H9 (cell line): ENCODE measurements at regions not wholly inside any gene's neighbourhood (a gene's known extent, or its start where the extent isn't known, plus 50 kb on each side); places are given as distances from the start of the nearest gene placed in this dataset.

Source experiments
- DNase-seq: peaks from one replicate; pipeline ENCODE4 v3.0.0-alpha.2; 2017
- H2AFZ ChIP-seq: one replicate; pipeline ENCODE4 v1.6.1; 2013; ENCODE audit warnings: mild to moderate bottlenecking, low read length, control low read depth, moderate library complexity
- H2AK5ac ChIP-seq: 2 replicates; pipeline ENCODE4 v1.6.1; 2013; ENCODE audit warnings: low read length, control low read depth, mixed read lengths; ENCODE audit not compliant: insufficient read length
- H2BK120ac ChIP-seq: one replicate; pipeline ENCODE4 v1.6.1; 2013; ENCODE audit warnings: low read depth, mild to moderate bottlenecking, low read length, control low read depth, inconsistent platforms; ENCODE audit not compliant: poor library complexity, severe bottlenecking
- H2BK12ac ChIP-seq: 2 replicates; pipeline ENCODE4 v1.6.1; 2013; ENCODE audit warnings: low read length, control low read depth, mixed read lengths, low read depth; ENCODE audit not compliant: insufficient read length
- H2BK15ac ChIP-seq: 2 replicates; pipeline ENCODE4 v1.6.1; 2013; ENCODE audit warnings: low read depth, low read length, control low read depth
- H2BK20ac ChIP-seq: one replicate; pipeline ENCODE4 v1.6.1; 2013; ENCODE audit warnings: low read depth, mild to moderate bottlenecking, low read length, control low read depth, inconsistent platforms; ENCODE audit not compliant: poor library complexity, severe bottlenecking
- H2BK5ac ChIP-seq: 2 replicates; pipeline ENCODE4 v1.6.1; 2013; ENCODE audit warnings: low read length, control low read depth, mixed read lengths; ENCODE audit not compliant: insufficient read length
- H3K14ac ChIP-seq: 2 replicates; pipeline ENCODE4 v1.6.1; 2013; ENCODE audit warnings: low read length, control low read depth; ENCODE audit not compliant: insufficient read depth
- H3K18ac ChIP-seq: 2 replicates; pipeline ENCODE4 v1.6.1; 2013; ENCODE audit warnings: low read depth, mild to moderate bottlenecking, mixed read lengths, low read length, control low read depth; ENCODE audit not compliant: insufficient read length
- H3K23ac ChIP-seq: 2 replicates; pipeline ENCODE4 v1.6.1; 2013; ENCODE audit warnings: low read length, control low read depth, mixed read lengths, low read depth; ENCODE audit not compliant: insufficient read length
- H3K23me2 ChIP-seq: 2 replicates; pipeline ENCODE4 v1.6.1; 2013; ENCODE audit warnings: low read depth, mild to moderate bottlenecking, mixed read lengths, low read length, control low read depth; ENCODE audit not compliant: insufficient read length, poor library complexity, severe bottlenecking
- H3K27ac ChIP-seq: 2 replicates; pipeline ENCODE4 v1.5.1; 2013; ENCODE audit warnings: low read length, control low read depth, mixed read lengths, low read depth; ENCODE audit not compliant: insufficient read length
- H3K27me3 ChIP-seq: 2 replicates; pipeline ENCODE4 v1.6.1; 2013; ENCODE audit warnings: low read length, control low read depth, inconsistent platforms; ENCODE audit not compliant: insufficient read depth
- H3K4ac ChIP-seq: 2 replicates; pipeline ENCODE4 v1.6.1; 2013; ENCODE audit warnings: low read depth, mild to moderate bottlenecking, control low read depth, inconsistent platforms, low read length, moderate library complexity
- H3K4me1 ChIP-seq: 2 replicates; pipeline ENCODE4 v1.6.1; 2013; ENCODE audit warnings: low read length, control low read depth, inconsistent platforms; ENCODE audit not compliant: insufficient read depth
- H3K4me2 ChIP-seq: 2 replicates; pipeline ENCODE4 v1.6.1; 2013; ENCODE audit warnings: low read length, control low read depth, mixed read lengths; ENCODE audit not compliant: insufficient read length, insufficient read depth
- H3K56ac ChIP-seq: 2 replicates; pipeline ENCODE4 v1.6.1; 2013; ENCODE audit warnings: low read depth, mild to moderate bottlenecking, mixed read lengths, low read length, control low read depth; ENCODE audit not compliant: insufficient read length
- H3K79me1 ChIP-seq: 2 replicates; pipeline ENCODE4 v1.6.1; 2013; ENCODE audit warnings: low read depth, mild to moderate bottlenecking, moderate library complexity, low read length, control low read depth, inconsistent platforms; ENCODE audit not compliant: insufficient read depth, poor library complexity, severe bottlenecking
- H3K79me2 ChIP-seq: 2 replicates; pipeline ENCODE4 v1.6.1; 2013; ENCODE audit warnings: low read length, control low read depth, inconsistent platforms; ENCODE audit not compliant: insufficient read depth
- H3K9ac ChIP-seq: 2 replicates; pipeline ENCODE4 v1.6.1; 2013; ENCODE audit warnings: low read length, control low read depth, mixed read lengths; ENCODE audit not compliant: insufficient read length; ENCODE audit errors: extremely low read depth
- H3K9me3 ChIP-seq: one replicate; pipeline ENCODE4 v1.6.1; 2013; ENCODE audit warnings: low read depth, low read length, inconsistent platforms; ENCODE audit not compliant: control insufficient read depth
- H3T11ph ChIP-seq: one replicate; pipeline ENCODE4 v1.6.1; 2013; ENCODE audit warnings: mild to moderate bottlenecking, low read length, control low read depth, inconsistent platforms
- H4K20me1 ChIP-seq: one replicate; pipeline ENCODE4 v1.6.1; 2013; ENCODE audit not compliant: control insufficient read depth, insufficient read length, insufficient read depth
- H4K5ac ChIP-seq: 2 replicates; pipeline ENCODE4 v1.6.1; 2013; ENCODE audit warnings: low read depth, mild to moderate bottlenecking, mixed read lengths, low read length, control low read depth; ENCODE audit not compliant: insufficient read length
- H4K8ac ChIP-seq: replicated peaks from 2 replicates; pipeline ENCODE4 v1.6.1; 2013; ENCODE audit warnings: low read length, control low read depth, mixed read lengths, low read depth; ENCODE audit not compliant: insufficient read length
- H4K91ac ChIP-seq: 2 replicates; pipeline ENCODE4 v1.6.1; 2013; ENCODE audit warnings: low read depth, mild to moderate bottlenecking, moderate library complexity, mixed read lengths, low read length, control low read depth; ENCODE audit not compliant: insufficient read length
- H3K27ac Mint-ChIP-seq, 3 experiments: 2 replicates in 2 of 3; 3 replicates in 1 of 3; pipeline ENCODE4 v1.8.0; 2020 to 2021; ENCODE audit warnings: mixed read lengths in 3 of 3, mild to moderate bottlenecking in 1 of 3, moderate library complexity in 1 of 3
- H3K27me3 Mint-ChIP-seq: 2 replicates; pipeline ENCODE4 v1.8.0; 2021; ENCODE audit warnings: low read depth, mild to moderate bottlenecking, moderate library complexity, mixed read lengths
- H3K36me3 Mint-ChIP-seq, 3 experiments: 2 replicates in 2 of 3; 3 replicates in 1 of 3; pipeline ENCODE4 v1.8.0; 2020 to 2021; ENCODE audit warnings: low read depth in 3 of 3, mixed read lengths in 3 of 3; ENCODE audit not compliant: insufficient read depth in 1 of 3
- H3K4me1 Mint-ChIP-seq, 2 experiments: 2 replicates each; pipeline ENCODE4 v1.8.0; 2020; ENCODE audit warnings: mixed read lengths in 2 of 2
- H3K4me3 Mint-ChIP-seq, 2 experiments: 2 replicates in 1 of 2; 3 replicates in 1 of 2; pipeline ENCODE4 v1.8.0; 2020 to 2021; ENCODE audit warnings: mild to moderate bottlenecking in 2 of 2, mixed read lengths in 2 of 2, moderate library complexity in 1 of 2
- H3K9me3 Mint-ChIP-seq, 2 experiments: 2 replicates in 1 of 2; 3 replicates in 1 of 2; pipeline ENCODE4 v1.8.0; 2020; ENCODE audit warnings: mild to moderate bottlenecking in 2 of 2, mixed read lengths in 2 of 2, moderate library complexity in 1 of 2
- WGBS: extraction: QIAGEN DNeasy Blood & Tissue Kit; methylation state at CpG from one replicate; pipeline ENCODE4 v1.1.7; 2013; ENCODE audit warnings: missing lambda C conversion rate, low lambda C conversion rate, mixed read lengths; ENCODE audit not compliant: insufficient read length; ENCODE audit errors: extremely low coverage; 5-methylcytosine and 5-hydroxymethylcytosine counted together
- TF ChIP-seq, protein P1 (sequence below): fragments of 200-600 bp; sonication (generic); conservative IDR thresholded peaks from 3 replicates; pipeline ENCODE4 v1.8.0; 2021; ENCODE audit warnings: antibody characterized with exemption, mild to moderate bottlenecking

GRCh38 chr7:94161476-94161875, 157.3 kb upstream of the BET1 start:
- Histone ChIP-seq H2BK5ac (no peak overlapping the region), H2AFZ (no peak overlapping the region), H4K20me1 (no peaks in the 10 kb centered on the region), H2AK5ac (no peak overlapping the region), H3K14ac (no peak overlapping the region), H3K79me1 (no peaks in the 10 kb centered on the region), H3K27me3 (no peaks in the 10 kb centered on the region), H2BK15ac (no peak overlapping the region), H3K4ac (no peak overlapping the region), H3K27ac (no peak overlapping the region), H3K23ac (no peak overlapping the region), H3K4me1 (no peaks in the 10 kb centered on the region), H3K9me3 (peaks cover 4% of the 10 kb centered on the region), H2BK120ac (no peak overlapping the region), H4K8ac (no peak overlapping the region), H3K9ac (no peak overlapping the region), H2BK20ac (no peak overlapping the region), H3T11ph (no peak overlapping the region), H3K23me2 (no peaks in the 10 kb centered on the region), H3K4me2 (no peak overlapping the region), H2BK12ac (no peak overlapping the region), H4K5ac (no peak overlapping the region), H3K56ac (no peak overlapping the region), H3K79me2 (no peaks in the 10 kb centered on the region), H4K91ac (no peak overlapping the region), H3K18ac (no peak overlapping the region)
- no CpG with 5 or more reads among the region's 6 CpGs for WGBS
- 0 out of 4 replicates have a peak, but pooled peaks cover 0 to 6% of the 10 kb centered on the region in 2 experiments for H3K4me1 Mint-ChIP-seq
- H3K4me3 Mint-ChIP-seq = no peak overlapping the region
- H3K36me3 Mint-ChIP-seq = peaks cover 2 to 12% (median 4%) of the 10 kb centered on the region in 3 experiments; a peak in 6 of 7 replicates
- H3K9me3 Mint-ChIP-seq = peaks cover 11 to 13% of the 10 kb centered on the region in 2 experiments; a peak in 4 of 5 replicates
- no peaks in the 10 kb centered on the region for H3K27me3 Mint-ChIP-seq
- TF ChIP-seq, protein P1, sequence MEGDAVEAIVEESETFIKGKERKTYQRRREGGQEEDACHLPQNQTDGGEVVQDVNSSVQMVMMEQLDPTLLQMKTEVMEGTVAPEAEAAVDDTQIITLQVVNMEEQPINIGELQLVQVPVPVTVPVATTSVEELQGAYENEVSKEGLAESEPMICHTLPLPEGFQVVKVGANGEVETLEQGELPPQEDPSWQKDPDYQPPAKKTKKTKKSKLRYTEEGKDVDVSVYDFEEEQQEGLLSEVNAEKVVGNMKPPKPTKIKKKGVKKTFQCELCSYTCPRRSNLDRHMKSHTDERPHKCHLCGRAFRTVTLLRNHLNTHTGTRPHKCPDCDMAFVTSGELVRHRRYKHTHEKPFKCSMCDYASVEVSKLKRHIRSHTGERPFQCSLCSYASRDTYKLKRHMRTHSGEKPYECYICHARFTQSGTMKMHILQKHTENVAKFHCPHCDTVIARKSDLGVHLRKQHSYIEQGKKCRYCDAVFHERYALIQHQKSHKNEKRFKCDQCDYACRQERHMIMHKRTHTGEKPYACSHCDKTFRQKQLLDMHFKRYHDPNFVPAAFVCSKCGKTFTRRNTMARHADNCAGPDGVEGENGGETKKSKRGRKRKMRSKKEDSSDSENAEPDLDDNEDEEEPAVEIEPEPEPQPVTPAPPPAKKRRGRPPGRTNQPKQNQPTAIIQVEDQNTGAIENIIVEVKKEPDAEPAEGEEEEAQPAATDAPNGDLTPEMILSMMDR = no peak
- DNase-seq = no peak
- no peak overlapping the region for H3K27ac Mint-ChIP-seq
